Mammary epithelial cell (primary cell): ENCODE measurements at regions not wholly inside any gene's neighbourhood (a gene's known extent, or its start where the extent isn't known, plus 50 kb on each side); places are given as distances from the start of the nearest gene placed in this dataset.

ENCODE experiments used
- EZH2 ChIP-seq: IDR thresholded peaks from 2 replicates; pipeline ENCODE4 v1.6.1; 2012; ENCODE audit warnings: low read length, inconsistent platforms, borderline replicate concordance
- TF ChIP-seq, protein P1 (sequence below), 2 donors: IDR thresholded peaks in 1 of 2; conservative IDR thresholded peaks in 1 of 2; 2 replicates each; pipeline ENCODE4 v1.5.1; 2011 to 2012; ENCODE audit warnings: inconsistent platforms in 2 of 2, low read length in 2 of 2, mild to moderate bottlenecking in 2 of 2, control low read depth in 1 of 2, low read depth in 1 of 2; ENCODE audit not compliant: insufficient read depth in 1 of 2; ENCODE audit errors: extremely low read depth in 1 of 2

GRCh38 chr5:113680534-113680933, 167.0 kb downstream of the YTHDC2 start:
- TF ChIP-seq, protein P1, sequence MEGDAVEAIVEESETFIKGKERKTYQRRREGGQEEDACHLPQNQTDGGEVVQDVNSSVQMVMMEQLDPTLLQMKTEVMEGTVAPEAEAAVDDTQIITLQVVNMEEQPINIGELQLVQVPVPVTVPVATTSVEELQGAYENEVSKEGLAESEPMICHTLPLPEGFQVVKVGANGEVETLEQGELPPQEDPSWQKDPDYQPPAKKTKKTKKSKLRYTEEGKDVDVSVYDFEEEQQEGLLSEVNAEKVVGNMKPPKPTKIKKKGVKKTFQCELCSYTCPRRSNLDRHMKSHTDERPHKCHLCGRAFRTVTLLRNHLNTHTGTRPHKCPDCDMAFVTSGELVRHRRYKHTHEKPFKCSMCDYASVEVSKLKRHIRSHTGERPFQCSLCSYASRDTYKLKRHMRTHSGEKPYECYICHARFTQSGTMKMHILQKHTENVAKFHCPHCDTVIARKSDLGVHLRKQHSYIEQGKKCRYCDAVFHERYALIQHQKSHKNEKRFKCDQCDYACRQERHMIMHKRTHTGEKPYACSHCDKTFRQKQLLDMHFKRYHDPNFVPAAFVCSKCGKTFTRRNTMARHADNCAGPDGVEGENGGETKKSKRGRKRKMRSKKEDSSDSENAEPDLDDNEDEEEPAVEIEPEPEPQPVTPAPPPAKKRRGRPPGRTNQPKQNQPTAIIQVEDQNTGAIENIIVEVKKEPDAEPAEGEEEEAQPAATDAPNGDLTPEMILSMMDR (conservative IDR thresholded peaks at IDR 0.05 in 1 of 2, IDR thresholded peaks at IDR 0.05 in 1 of 2; ENCODE audit: extremely low read depth in 1 of 2, insufficient read depth in 1 of 2, low read depth in 1 of 2, low read length in 2 of 2): no peak
- TF ChIP-seq EZH2: no peak
